ENCODE measurements at regions not wholly inside any gene's neighbourhood (a gene's known extent, or its start where the extent isn't known, plus 50 kb on each side); places are given as distances from the start of the nearest gene placed in this dataset.
"Not testable (repeated sequence)": the region's sequence is repeated elsewhere in the genome, so short reads cannot be mapped to it uniquely, and the experiment has no call there.

DNA sequence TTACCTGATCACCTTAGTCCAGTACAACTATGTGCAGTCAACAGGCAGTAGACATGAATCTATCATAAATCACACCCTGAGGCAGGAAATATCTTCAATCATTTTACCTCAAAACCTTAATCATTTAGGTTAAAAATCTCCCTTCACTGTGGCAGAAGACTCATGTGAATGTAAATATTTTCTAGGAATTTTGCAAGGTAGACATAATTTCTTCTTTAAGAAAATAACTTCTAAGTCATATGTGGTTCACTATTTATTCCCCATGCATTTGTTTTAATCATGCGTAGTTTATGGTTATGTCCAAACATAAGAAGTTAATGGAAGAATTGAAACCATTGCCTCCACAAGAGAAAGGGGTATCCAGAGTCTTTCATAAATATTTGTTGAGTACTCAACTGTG lies 97.0 kb downstream of the HMHB1 start:
- DNase-seq = no peak

DNA sequence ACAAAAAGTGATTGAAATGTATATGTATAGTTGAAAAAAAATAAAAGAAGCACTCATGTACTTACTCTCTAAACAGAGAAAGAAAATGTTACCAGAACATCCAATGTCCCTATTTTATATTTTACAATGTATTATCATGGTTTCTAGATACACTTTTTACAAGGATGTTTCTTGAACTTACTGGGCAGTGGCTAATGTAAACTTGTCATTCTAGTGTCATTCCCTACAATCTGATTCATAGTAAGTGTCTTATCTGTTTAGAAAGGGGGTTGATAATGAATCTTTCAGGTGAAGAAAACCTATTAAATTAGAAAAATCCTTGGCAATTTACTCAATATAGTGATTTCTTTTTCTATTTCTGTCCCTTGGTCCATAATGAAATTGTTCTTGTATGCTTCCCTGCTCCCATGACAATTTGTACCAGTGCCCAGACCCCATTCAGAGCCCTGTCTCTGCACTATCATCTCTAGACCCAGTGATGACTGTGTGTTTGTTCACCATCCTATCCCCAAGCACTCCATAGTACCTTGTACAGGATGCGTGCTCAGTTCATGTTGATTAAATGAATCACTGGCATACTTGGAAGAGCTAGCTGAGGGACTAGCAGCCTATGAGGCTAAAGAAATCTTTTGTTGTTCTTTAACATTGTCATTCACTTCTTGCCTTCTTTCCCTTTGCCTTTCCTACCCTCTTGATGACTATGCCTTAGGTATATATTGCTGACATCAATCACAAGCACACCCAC lies 101.2 kb downstream of the HMHB1 start:
- no peak for DNase-seq

- no peak for DNase-seq
These were observed 102.8 kb downstream of the HMHB1 start for GRCh38 chr5:143914756-143915155.

DNA sequence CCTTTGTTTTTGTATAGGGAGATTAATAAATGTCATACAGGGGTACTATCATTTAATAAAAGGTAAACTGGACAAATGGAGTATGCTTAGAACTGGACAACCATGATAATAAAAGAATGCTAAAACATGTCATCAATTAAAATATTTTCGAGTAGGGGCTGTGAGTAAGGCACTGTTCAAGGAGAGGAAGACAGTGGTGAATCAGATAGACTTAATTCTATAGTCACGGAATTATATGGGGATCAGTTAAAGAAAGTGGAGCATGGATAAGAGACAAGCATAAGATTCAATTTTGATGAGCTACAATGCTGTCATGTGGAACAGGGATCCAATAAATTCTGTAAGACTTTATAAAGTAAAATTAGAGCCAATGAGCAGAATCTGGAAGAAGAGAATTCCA lies 104.5 kb downstream of the HMHB1 start:
- no peak for DNase-seq

DNA sequence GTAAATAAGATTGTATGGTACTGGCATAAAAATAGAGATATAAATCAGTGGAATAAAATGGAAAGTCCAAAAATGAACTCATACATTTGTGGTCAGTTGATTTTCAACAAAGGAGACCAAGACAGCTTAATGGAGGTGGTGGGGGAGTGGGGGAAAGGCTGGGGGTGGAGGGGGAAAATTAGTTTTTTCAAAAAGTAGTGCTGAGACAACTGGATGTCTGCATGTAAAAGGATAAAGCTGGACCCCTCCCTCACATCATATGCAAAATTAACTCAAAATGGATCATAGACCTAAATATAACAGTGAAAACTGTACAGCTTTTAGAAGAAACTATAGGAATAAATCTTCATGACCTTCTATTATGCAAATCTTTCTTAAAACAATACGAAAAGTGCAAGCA lies 107.0 kb downstream of the HMHB1 start:
- no peak for DNase-seq

- DNase-seq = no peak
These were observed 108.8 kb downstream of the HMHB1 start for GRCh38 chr5:143920772-143921171.

DNA sequence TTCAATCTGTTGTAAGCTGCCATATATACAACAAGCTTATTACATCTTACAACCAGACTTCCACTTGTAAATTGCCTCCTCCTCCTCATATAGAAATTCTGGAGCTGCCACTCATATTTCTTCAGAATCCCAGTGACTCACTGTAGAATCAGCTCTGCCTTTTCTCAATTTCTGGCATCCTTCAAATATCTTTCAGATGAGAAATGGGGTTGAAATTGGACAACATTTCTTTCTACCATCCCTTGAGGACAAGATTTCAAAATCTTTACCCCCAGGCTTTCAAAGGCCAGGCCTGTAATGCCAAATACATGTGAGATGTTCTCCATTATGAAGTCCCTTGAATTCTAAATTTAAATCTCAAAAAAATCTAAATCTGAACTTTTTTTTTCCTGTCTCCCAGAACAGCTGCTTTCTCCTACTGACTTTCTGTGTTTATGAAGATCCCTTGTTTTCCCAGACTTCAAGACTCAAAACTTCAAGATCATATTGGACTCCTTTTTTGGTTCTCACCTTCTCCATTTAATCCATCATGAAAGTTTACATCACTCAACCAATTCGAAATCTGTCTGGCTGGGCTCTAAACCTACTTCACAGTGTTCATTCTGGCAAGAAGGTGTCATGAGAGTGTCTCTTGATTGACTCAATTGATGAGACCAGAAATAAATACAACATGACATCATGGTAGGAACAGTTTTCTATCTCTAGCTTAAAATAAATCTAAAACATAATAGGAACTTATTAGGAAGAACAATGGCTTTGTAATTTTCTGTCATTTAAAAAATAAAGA lies 109.8 kb downstream of the HMHB1 start:
- DNase-seq = no peak

GRCh38 chr5:143922718-143923117 lies 110.8 kb downstream of the HMHB1 start:
- no peak for DNase-seq

- DNase-seq = no peak
These were observed 111.8 kb downstream of the HMHB1 start for GRCh38 chr5:143923634-143924266.

GRCh38 chr5:143924311-143924978 lies 112.5 kb downstream of the HMHB1 start:
- no peak for DNase-seq

DNA sequence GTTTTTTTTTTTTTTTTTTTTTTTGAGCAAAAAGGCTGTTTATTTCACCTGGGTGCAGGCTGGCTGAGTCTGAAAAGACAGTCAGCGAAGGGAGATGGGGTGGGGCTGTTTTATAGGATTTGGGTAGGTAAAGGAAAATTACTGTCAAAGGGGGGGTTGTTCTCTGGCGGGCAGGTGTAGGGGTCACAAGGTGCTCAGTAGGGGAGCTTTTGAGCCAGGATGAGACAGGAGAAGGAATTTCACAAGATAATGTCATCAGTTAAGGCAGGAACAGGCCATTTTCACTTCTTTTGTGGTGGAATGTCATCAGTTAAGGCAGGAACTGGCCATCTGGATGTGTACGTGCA lies 113.0 kb downstream of the HMHB1 start:
- not testable (repeated sequence) for DNase-seq

- no peak for DNase-seq
These were observed 117.5 kb downstream of the HMHB1 start for GRCh38 chr5:143929486-143929885.

DNA sequence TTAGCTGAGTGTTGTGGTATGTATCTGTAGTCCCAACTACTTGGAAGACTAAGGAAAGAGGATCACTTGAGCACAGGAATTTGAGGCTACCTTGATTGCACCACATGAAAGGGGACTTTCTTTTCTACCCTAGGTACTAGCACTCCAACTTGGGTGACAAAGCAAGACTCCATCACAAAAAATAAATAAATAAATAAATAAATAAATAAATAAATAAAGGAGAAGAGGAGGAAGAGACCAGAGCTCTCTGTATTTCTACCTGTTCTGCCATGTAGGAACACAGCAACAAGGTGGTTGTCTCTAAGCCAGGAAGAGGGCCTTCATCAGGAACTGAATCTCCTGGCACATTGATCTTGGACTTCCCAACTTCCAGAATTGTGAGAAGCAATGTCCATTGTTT lies 118.6 kb downstream of the HMHB1 start:
- no peak for DNase-seq

DNA sequence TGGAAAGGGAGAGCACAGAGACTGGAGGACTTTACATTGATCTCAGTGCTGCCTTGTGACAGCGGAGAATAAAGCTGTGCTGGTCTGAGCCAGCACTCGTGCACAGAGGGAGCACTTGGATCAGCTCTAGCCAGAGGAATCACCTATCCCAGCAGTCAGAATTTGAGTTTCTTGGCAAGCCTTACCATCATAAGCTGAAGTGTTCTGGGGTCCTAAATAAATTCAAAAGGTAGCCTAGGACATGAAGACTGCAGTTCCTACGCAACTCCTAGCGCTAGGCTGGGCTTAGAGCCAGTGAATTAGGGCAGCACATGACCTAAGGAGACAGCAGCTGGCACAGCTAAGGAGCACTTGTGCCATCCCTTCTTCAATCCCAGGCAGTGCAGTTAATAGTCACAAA lies 119.5 kb downstream of the HMHB1 start:
- no peak for DNase-seq

DNA sequence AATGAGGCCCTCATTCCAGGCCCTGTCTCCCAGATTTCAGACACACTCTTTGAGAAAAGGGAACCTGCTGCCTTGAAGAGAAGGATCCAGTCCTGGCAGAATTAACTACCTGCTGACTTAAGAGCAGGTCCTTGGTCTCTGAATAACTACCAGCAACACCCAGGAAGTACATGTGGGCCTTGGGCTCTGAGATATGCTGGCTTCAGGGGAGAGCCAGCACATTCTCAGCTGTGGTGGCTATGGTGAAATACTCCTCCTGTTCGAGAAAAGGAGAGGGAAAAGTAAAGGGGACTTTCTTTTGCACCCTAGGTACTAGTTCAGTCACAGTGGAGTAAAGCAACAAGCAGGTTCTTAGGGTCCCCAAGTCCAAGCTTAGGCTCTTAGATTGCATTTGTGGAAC lies 120.0 kb downstream of the HMHB1 start:
- no peak for DNase-seq

- DNase-seq = no peak
These were observed 120.6 kb downstream of the HMHB1 start for GRCh38 chr5:143932584-143932983.

- DNase-seq = no peak
These were observed 121.5 kb downstream of the HMHB1 start for GRCh38 chr5:143933451-143933850.

DNA sequence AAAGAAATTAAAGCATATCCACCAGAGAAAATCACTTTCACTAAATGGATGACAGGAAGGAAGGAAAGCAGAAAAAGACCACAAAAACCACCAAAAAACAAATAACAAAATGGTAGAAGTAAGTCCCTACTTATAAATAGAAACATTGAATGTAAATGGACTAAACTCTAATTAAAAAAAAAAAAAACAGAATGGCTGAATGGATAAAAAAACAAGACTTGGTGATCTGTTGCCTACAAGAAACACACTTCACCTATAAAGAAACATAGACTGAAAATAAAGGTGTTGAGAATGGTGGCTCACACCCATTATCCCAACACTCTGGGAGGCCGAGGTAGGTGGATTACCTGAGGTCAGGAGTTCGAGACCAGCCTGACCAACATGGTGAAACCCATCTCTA lies 122.9 kb downstream of the HMHB1 start:
- no peak for DNase-seq

GRCh38 chr5:143938230-143938629 lies 126.3 kb downstream of the HMHB1 start:
- no peak for DNase-seq

DNA sequence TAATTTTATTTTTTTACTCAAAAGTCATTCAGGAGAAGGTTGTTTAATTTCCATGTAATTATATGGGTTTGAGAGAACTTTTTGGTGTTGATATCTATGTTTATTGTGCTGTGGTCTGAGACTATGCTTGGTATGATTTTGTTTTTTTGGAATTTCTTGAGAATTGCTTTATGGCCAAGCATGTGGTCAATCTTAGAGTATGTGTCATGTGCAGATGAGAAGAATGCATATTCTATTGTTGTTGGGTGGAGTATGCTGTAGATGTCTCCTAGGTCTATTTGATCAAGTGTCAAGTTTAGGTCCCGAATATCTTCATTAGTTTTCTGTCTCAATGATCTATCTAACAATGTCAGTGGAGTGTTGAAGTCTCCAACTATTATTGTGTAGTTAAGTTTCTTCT lies 134.9 kb downstream of the HMHB1 start:
- no peak for DNase-seq

GRCh38 chr5:143947313-143947712 lies 135.4 kb downstream of the HMHB1 start:
- no peak for DNase-seq

DNA sequence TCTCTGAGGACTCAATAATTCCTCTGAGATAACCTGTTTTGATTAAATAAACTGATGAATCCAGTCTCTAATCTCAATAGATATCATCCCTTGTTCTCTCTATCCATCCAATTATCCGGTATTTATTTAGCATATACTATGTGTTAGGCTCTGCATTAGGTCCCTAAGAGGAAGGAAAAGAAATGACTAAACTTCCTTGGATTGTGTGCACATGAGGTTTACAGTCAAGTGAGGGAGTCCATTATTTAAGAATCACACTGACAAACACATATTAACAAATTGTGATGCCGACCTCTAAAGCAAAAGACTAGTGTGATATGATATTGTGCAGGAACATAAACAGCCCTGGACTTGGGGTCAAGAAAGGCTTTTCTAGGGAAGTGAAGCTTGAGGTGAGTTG lies 140.8 kb downstream of the HMHB1 start:
- no peak for DNase-seq

GRCh38 chr5:143953851-143954250 lies 141.9 kb downstream of the HMHB1 start:
- no peak for DNase-seq

- DNase-seq = no peak
These were observed 143.2 kb downstream of the HMHB1 start for GRCh38 chr5:143955141-143955540.
